Gastrocnemius medialis (tissue), 4 donors: ENCODE measurements at regions not wholly inside any gene's neighbourhood (a gene's known extent, or its start where the extent isn't known, plus 50 kb on each side); places are given as distances from the start of the nearest gene placed in this dataset.

Experiments used
- CTCF ChIP-seq, 5 experiments: fragments of 450-650 bp in 3 of 5; fragments of 200-600 bp in 2 of 5; sonication (generic) in 2 of 5; IDR thresholded peaks in 4 of 5; conservative IDR thresholded peaks in 1 of 5; 1 replicate in 4 of 5; 2 replicates in 1 of 5; pipeline ENCODE4 v1.5.1; 2016 to 2019; ENCODE audit warnings: antibody characterized with exemption in 5 of 5, mild to moderate bottlenecking in 3 of 5, moderate library complexity in 3 of 5
- POLR2A ChIP-seq, 2 donors: fragments of 450-650 bp; IDR thresholded peaks; one replicate each; pipeline ENCODE4 v1.6.1; 2017; ENCODE audit warnings: antibody characterized with exemption in 2 of 2, mild to moderate bottlenecking in 2 of 2, moderate library complexity in 2 of 2

DNA sequence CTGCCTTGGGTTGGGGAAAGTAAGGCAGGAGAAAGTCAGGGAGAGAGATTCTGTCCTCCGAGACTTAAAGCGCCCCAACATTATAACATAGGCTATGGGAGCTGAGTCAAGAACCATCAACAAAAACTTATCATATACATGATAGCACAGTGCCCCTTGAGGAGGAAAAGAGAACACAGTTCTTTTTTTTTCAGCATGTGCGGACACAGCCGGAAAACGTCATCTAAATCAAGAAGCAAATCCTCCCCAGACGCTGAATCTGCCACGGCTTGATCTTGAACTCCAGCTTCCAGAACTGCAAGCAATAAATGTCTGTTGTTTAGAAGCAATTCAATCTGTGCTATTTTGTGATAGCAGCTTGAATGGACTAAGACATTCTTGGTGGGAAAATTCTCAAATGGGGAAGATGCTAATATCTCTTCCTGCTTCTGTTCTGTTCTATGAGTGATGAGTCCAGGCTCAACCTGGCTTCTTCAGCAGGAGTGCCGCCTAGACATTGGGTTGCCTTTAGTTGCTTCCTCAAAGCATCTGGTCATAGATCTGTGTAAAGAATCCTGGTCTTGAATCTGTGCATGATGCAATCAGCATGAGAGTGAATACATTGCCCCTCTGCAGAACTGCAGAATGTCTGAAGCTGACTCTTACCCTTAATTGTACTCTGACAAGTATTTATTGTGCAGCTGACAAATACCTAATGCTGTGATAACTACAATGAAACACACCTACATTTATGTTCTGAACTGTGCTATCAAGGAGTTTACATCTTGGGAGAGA, 549.8 kb upstream of the PRKX start:
- TF ChIP-seq CTCF (IDR thresholded peaks at IDR 0.05 in 4 of 5, conservative IDR thresholded peaks at IDR 0.05 in 1 of 5): no peak
- no peak for TF ChIP-seq POLR2A (IDR thresholded peaks at IDR 0.05)
